Mucosa of gallbladder (tissue), 1 donor: ENCODE measurements at regions not wholly inside any gene's neighbourhood (a gene's known extent, or its start where the extent isn't known, plus 50 kb on each side); places are given as distances from the start of the nearest gene placed in this dataset.

Experiments used
- DNase-seq: peaks from one replicate; pipeline ENCODE4 v3.0.0-alpha.2; 2020; ENCODE audit warnings: low spot score
- donor health status: DM: no; HTN: no; CAD: no.

GRCh38 chr11:86726770-86727504 is 54.5 kb upstream of the ME3 start:
- no peak for DNase-seq

GRCh38 chr11:86726118-86726753 is 53.8 kb upstream of the ME3 start:
- no peak for DNase-seq

- no peak for DNase-seq
These were observed 51.7 kb upstream of the ME3 start for GRCh38 chr11:86724137-86724536.

- DNase-seq = no peak
These were observed 50.9 kb upstream of the ME3 start for GRCh38 chr11:86723281-86723680.

GRCh38 chr11:86722748-86723147 is 50.3 kb upstream of the ME3 start:
- DNase-seq = no peak
